Chondrocyte (in vitro differentiated cells): ENCODE measurements at regions not wholly inside any gene's neighbourhood (a gene's known extent, or its start where the extent isn't known, plus 50 kb on each side); places are given as distances from the start of the nearest gene placed in this dataset.

ENCODE experiments used
- DNase-seq: peaks from one replicate; pipeline ENCODE4 v3.0.0; 2021; ENCODE audit warnings: mixed read lengths, low spot score
- H3K27ac Mint-ChIP-seq: one replicate; pipeline ENCODE4 v1.8.0; 2021; ENCODE audit warnings: mild to moderate bottlenecking, moderate library complexity, mixed read lengths; ENCODE audit not compliant: unreplicated experiment
- H3K27me3 Mint-ChIP-seq: 2 replicates; pipeline ENCODE4 v1.8.0; 2021; ENCODE audit warnings: low read depth, mixed read lengths
- H3K36me3 Mint-ChIP-seq: 2 replicates; pipeline ENCODE4 v1.8.0; 2021; ENCODE audit warnings: low read depth, mixed read lengths
- H3K4me1 Mint-ChIP-seq: 2 replicates; pipeline ENCODE4 v1.8.0; 2021; ENCODE audit warnings: low read depth, mild to moderate bottlenecking, mixed read lengths
- H3K4me3 Mint-ChIP-seq: one replicate; pipeline ENCODE4 v1.8.0; 2021; ENCODE audit warnings: mild to moderate bottlenecking, moderate library complexity, mixed read lengths; ENCODE audit not compliant: unreplicated experiment
- H3K9me3 Mint-ChIP-seq: 2 replicates; pipeline ENCODE4 v1.8.0; 2021; ENCODE audit warnings: low read depth, mixed read lengths
- TF ChIP-seq, protein P1 (sequence below): fragments of 200-600 bp; sonication (generic); IDR thresholded peaks from 2 replicates; pipeline ENCODE4 v1.5.0; 2021; ENCODE audit warnings: antibody characterized with exemption, mild to moderate bottlenecking, moderate library complexity

DNA sequence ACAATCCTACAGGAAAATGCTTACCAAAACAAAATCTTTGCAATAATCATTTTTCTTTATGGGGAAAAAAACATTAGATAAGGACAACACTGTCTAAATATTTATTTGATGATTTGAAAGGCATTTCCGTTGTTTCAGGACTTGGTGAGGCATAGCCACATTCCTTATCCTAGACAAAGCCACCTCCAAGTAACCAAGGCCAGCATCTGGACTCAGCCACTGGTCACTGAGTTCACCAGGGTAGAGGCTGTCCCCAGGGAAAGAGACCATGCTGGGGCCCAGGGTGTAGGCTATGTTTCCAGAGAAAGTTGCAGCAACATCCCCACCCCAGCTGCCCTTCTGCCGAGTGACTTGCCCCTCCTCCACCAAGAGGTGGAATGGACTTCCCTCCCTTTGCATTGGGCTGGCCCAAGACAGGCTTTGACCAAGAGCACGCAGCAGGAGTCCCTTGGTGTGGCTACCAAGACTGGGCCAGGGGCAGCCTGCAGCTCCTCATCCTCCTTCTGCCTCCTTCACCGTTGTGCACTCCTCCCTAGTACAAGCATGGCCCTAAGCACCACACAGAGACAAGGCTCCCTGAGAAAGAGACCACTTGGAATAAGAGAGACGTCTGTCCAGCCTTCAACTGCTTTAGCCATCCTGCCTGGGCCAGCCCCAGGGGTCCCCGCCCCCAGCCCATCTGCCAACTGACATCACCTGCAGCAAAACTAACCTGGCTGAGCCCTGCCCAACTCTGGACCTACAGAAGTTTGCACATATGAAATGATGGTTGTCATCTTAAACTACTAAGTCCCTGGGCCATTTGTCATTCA, 68.1 kb upstream of the SPIN1 start:
- DNase-seq, result peak; percentile 47
- TF ChIP-seq, protein P1, sequence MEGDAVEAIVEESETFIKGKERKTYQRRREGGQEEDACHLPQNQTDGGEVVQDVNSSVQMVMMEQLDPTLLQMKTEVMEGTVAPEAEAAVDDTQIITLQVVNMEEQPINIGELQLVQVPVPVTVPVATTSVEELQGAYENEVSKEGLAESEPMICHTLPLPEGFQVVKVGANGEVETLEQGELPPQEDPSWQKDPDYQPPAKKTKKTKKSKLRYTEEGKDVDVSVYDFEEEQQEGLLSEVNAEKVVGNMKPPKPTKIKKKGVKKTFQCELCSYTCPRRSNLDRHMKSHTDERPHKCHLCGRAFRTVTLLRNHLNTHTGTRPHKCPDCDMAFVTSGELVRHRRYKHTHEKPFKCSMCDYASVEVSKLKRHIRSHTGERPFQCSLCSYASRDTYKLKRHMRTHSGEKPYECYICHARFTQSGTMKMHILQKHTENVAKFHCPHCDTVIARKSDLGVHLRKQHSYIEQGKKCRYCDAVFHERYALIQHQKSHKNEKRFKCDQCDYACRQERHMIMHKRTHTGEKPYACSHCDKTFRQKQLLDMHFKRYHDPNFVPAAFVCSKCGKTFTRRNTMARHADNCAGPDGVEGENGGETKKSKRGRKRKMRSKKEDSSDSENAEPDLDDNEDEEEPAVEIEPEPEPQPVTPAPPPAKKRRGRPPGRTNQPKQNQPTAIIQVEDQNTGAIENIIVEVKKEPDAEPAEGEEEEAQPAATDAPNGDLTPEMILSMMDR, result no peak
- Mint-ChIP-seq H3K36me3 (no peaks in the 10 kb centered on the region), H3K4me1 (peaks cover 2% of the 10 kb centered on the region), H3K27ac (no peak overlapping the region), H3K4me3 (no peak overlapping the region), H3K27me3 (no peaks in the 10 kb centered on the region), H3K9me3 (no peaks in the 10 kb centered on the region)

DNA sequence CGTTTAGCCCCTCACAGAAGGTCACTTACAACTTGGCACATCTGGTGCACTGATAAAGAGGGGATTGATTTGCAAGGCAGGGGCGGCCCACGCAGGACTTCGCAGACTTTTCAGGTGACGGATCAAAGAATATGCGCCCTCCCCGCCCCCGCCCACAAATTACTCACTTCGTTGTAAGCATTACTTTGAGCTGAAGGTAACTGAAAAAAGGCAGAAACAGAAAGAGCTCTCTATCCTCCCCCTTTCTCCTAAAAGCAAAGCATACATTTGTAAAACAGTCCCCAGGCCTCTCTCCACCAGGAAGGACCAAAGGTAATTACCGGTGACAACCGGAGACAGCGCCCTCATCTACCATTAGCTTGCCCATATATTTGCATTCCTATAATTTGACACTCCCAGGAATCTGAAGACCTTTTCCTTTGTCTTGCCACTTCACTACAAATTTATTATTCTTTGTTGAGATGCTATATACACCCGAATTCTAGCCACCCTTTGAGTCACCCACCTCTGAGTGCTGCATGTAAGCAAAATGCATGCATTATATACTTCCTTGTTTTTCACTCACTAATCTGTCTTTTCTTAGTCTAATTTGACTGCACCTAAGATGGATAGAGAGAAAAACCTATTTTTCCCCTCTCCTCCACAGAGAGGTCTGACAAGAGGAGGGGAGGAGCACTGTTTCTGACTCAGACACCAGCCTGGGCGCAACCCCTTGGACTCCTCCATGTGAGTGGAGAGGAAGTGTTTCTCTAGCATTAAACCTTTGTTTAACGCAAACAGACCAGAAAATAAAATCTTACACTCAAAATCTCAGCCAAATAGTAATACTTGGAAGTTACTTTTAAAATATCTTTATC, 74.7 kb upstream of the SPIN1 start:
- no peak overlapping the region for H3K4me3 Mint-ChIP-seq

DNA sequence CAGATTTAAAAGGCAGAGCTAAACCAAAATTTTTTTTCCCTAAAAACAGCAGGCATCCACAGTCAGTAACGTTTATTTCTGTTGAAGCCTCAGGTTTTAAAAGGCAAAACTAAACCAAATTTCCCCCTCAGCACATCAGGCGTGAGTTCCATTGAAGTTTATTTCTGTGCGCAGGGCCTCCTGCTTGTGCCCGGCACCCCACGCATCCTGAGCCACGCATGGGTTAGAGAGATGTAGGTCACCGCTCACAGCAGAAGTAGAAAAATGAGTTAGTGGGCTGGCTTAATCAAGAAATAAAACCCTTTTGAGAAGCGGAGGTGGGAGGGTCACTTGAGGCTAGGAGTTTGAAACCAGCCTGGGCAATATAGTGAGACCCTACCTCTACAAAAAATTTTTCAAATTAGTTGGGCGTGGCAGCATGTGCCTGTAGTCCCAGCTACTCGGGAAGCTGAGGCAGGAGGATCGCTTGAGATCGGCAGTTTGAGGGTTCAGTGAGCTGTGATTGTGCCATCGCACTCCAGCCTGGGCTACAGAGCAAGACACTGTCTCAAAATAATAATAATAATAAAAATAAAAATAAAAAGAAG, 75.6 kb upstream of the SPIN1 start:
- H3K27me3 Mint-ChIP-seq, result peaks cover 5% of the 10 kb centered on the region
- no peaks in the 10 kb centered on the region for H3K4me1 Mint-ChIP-seq
- H3K27ac Mint-ChIP-seq, result no peak overlapping the region
- no peaks in the 10 kb centered on the region for H3K36me3 Mint-ChIP-seq
- DNase-seq, result peak; percentile 15
- H3K9me3 Mint-ChIP-seq, result no peaks in the 10 kb centered on the region
- no peak overlapping the region for H3K4me3 Mint-ChIP-seq
- TF ChIP-seq, protein P1, result no peak

More for the DNA sequence above, 74.7 kb upstream of the SPIN1 start:
- Mint-ChIP-seq H3K36me3 (no peaks in the 10 kb centered on the region), H3K27ac (no peak overlapping the region), H3K27me3 (peaks cover 2% of the 10 kb centered on the region), H3K4me1 (no peaks in the 10 kb centered on the region), H3K9me3 (no peaks in the 10 kb centered on the region)
- TF ChIP-seq, protein P1, result no peak
- peak; percentile 20 for DNase-seq

DNA sequence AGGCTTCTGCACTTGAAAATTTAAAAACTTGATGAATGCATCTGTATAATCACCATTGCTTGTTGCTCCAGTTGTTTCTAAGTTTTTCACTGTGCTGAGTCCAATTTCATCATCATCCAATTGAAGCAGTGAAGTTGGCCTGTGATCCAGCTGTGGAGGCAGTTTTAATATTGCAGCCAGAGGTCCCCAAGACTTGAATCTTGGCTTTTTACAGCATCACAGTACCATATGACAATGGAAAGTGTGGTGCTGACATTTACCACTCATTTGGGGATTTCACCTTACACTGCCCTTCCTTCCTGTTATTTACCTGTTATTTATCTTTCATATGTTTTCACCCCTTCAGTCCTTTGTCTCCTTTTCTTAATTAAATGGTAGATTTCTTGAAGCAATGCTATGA, 76.2 kb upstream of the SPIN1 start:
- Mint-ChIP-seq H3K4me3 (no peak overlapping the region), H3K36me3 (no peaks in the 10 kb centered on the region), H3K27me3 (peaks cover 5% of the 10 kb centered on the region), H3K27ac (no peak overlapping the region), H3K9me3 (no peaks in the 10 kb centered on the region), H3K4me1 (no peaks in the 10 kb centered on the region)
- no peak for DNase-seq
- TF ChIP-seq, protein P1, result no peak
